SU-DHL-6 (cell line): ENCODE measurements at regions not wholly inside any gene's neighbourhood (a gene's known extent, or its start where the extent isn't known, plus 50 kb on each side); places are given as distances from the start of the nearest gene placed in this dataset.

ENCODE experiments used
- CTCF ChIP-seq: fragments of 200-600 bp; sonication (generic); IDR thresholded peaks from one replicate; pipeline ENCODE4 v1.5.1; 2017; ENCODE audit warnings: antibody characterized with exemption, mild to moderate bottlenecking, low read length, moderate library complexity; ENCODE audit not compliant: insufficient read depth, poor library complexity, severe bottlenecking
- EZH2phosphoT487 ChIP-seq: fragments of 200-600 bp; sonication (generic), shearing (Covaris generic); conservative IDR thresholded peaks from 2 replicates; pipeline ENCODE4 v1.6.1; 2018; ENCODE audit warnings: mild to moderate bottlenecking, antibody characterized with exemption, low read length, moderate library complexity, mixed read lengths

- no peak for TF ChIP-seq CTCF
- TF ChIP-seq EZH2phosphoT487 = no peak
Observed at GRCh38 chr11:109978895-109979294, 114.3 kb upstream of the ZC3H12C start.
